SK-N-MC (cell line): ENCODE measurements at regions not wholly inside any gene's neighbourhood (a gene's known extent, or its start where the extent isn't known, plus 50 kb on each side); places are given as distances from the start of the nearest gene placed in this dataset.

Experiments
- EZH2 ChIP-seq: fragments of 200-600 bp; sonication (generic); IDR thresholded peaks from one replicate; pipeline ENCODE4 v1.6.1; 2017; ENCODE audit warnings: antibody characterized with exemption
- FOXP2 ChIP-seq: optimal IDR thresholded peaks from 2 replicates; pipeline ENCODE3; 2011; ENCODE audit warnings: mild to moderate bottlenecking, moderate library complexity; ENCODE audit not compliant: insufficient read depth; ENCODE audit errors: extremely low read length, control extremely low read depth
- POLR2AphosphoS5 ChIP-seq: IDR thresholded peaks from 2 replicates; pipeline ENCODE4 v1.6.1; 2012; ENCODE audit warnings: mild to moderate bottlenecking, low read depth, low read length, borderline replicate concordance

DNA sequence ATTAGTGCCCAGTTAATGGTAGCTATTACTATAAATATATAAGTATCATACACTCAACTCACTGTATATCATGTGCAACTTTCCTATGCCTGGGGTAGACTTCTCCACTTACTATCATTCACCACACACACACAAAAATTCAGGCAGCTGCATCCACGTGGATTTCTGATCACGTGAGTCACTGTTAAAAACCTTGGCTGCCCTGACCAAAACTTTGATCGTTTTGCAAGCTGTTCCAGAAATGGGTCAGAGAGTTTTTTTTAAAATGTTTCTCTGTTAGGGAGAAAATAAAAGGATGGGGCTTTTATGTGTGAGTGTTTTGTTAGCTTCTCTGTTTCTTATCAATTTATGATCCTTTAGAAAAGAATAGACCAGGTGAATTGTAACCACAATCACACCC is 198.2 kb upstream of the CNOT2 start:
- no peak for TF ChIP-seq EZH2
- no peak for TF ChIP-seq POLR2AphosphoS5
- TF ChIP-seq FOXP2, result no peak
